GM21381 (cell line): ENCODE measurements at regions not wholly inside any gene's neighbourhood (a gene's known extent, or its start where the extent isn't known, plus 50 kb on each side); places are given as distances from the start of the nearest gene placed in this dataset.

Experiments used
- ATAC-seq: cut with Tn5 transposase; IDR thresholded peaks from one replicate; pipeline ENCODE4 v1.9.1; 2021; ENCODE audit warnings: mild to moderate bottlenecking, moderate library complexity; ENCODE audit not compliant: unreplicated experiment

- ATAC-seq = no peak
These were observed 284.0 kb upstream of the RAB6C start for GRCh38 chr2:129695496-129695895.

- ATAC-seq = no peak
These were observed 280.9 kb upstream of the RAB6C start for GRCh38 chr2:129698593-129698992.

GRCh38 chr2:129699781-129700573 lies 279.5 kb upstream of the RAB6C start:
- no peak for ATAC-seq

GRCh38 chr2:129702416-129703176 lies 276.9 kb upstream of the RAB6C start:
- ATAC-seq = no peak

- no peak for ATAC-seq
These were observed 274.4 kb upstream of the RAB6C start for GRCh38 chr2:129705085-129705484.

GRCh38 chr2:129707800-129708199 lies 271.7 kb upstream of the RAB6C start:
- no peak for ATAC-seq

- no peak for ATAC-seq
These were observed 271.1 kb upstream of the RAB6C start for GRCh38 chr2:129708221-129708967.

- no peak for ATAC-seq
These were observed 270.2 kb upstream of the RAB6C start for GRCh38 chr2:129709001-129709955.

- ATAC-seq = no peak
These were observed 269.4 kb upstream of the RAB6C start for GRCh38 chr2:129709956-129710598.

GRCh38 chr2:129710670-129711495 lies 268.6 kb upstream of the RAB6C start:
- ATAC-seq = no peak

GRCh38 chr2:129711816-129712675 lies 267.4 kb upstream of the RAB6C start:
- no peak for ATAC-seq

GRCh38 chr2:129712676-129712985 lies 266.8 kb upstream of the RAB6C start:
- no peak for ATAC-seq

GRCh38 chr2:129713337-129713736 lies 266.1 kb upstream of the RAB6C start:
- ATAC-seq = no peak

GRCh38 chr2:129716781-129717559 lies 262.5 kb upstream of the RAB6C start:
- no peak for ATAC-seq

- ATAC-seq = no peak
These were observed 261.8 kb upstream of the RAB6C start for GRCh38 chr2:129717560-129718130.

GRCh38 chr2:129719335-129719734 lies 260.1 kb upstream of the RAB6C start:
- no peak for ATAC-seq

- ATAC-seq = no peak
These were observed 259.1 kb upstream of the RAB6C start for GRCh38 chr2:129720360-129720759.
